Stimulated activated naive CD4-positive, alpha-beta T cell (primary cell): ENCODE measurements at regions not wholly inside any gene's neighbourhood (a gene's known extent, or its start where the extent isn't known, plus 50 kb on each side); places are given as distances from the start of the nearest gene placed in this dataset.

Experiments used
- DNase-seq, 6 experiments: peaks; one replicate each; lab custom pipeline; 2025; lab: John Stamatoyannopoulos, UW

- no peak for DNase-seq
Observed at GRCh38 chr5:97405941-97406340, 222.9 kb upstream of the RIOK2 start.

- no peak for DNase-seq
Observed at GRCh38 chr5:97406946-97407676, 224.1 kb upstream of the RIOK2 start.

GRCh38 chr5:97408331-97408730, 225.3 kb upstream of the RIOK2 start:
- DNase-seq = no peak

- DNase-seq = no peak
Observed at GRCh38 chr5:97412959-97413358, 229.9 kb upstream of the RIOK2 start.

- no peak for DNase-seq
Observed at GRCh38 chr5:97417986-97418385, 234.9 kb upstream of the RIOK2 start.

- no peak for DNase-seq
Observed at GRCh38 chr5:97418462-97418861, 235.4 kb upstream of the RIOK2 start.

- no peak for DNase-seq
Observed at GRCh38 chr5:97420646-97421045, 237.6 kb upstream of the RIOK2 start.

- no peak for DNase-seq
Observed at GRCh38 chr5:97422678-97423077, 239.6 kb upstream of the RIOK2 start.

- DNase-seq = no peak
Observed at GRCh38 chr5:97425511-97425910, 242.5 kb upstream of the RIOK2 start.

- no peak for DNase-seq
Observed at GRCh38 chr5:97427235-97427634, 244.2 kb upstream of the RIOK2 start.

GRCh38 chr5:97434021-97434420, 251.0 kb upstream of the RIOK2 start:
- DNase-seq = no peak

- no peak for DNase-seq
Observed at GRCh38 chr5:97436405-97436804, 253.4 kb upstream of the RIOK2 start.

GRCh38 chr5:97443740-97444139, 260.7 kb upstream of the RIOK2 start:
- DNase-seq = no peak

- DNase-seq = no peak
Observed at GRCh38 chr5:97449172-97449571, 266.1 kb upstream of the RIOK2 start.

GRCh38 chr5:97452646-97453045, 269.6 kb upstream of the RIOK2 start:
- DNase-seq = no peak

- DNase-seq = no peak
Observed at GRCh38 chr5:97453263-97453662, 270.2 kb upstream of the RIOK2 start.

- DNase-seq = no peak
Observed at GRCh38 chr5:97454015-97454414, 271.0 kb upstream of the RIOK2 start.

- no peak for DNase-seq
Observed at GRCh38 chr5:97455996-97456395, 272.9 kb upstream of the RIOK2 start.

GRCh38 chr5:97458851-97459250, 275.8 kb upstream of the RIOK2 start:
- no peak for DNase-seq

- DNase-seq = no peak
Observed at GRCh38 chr5:97471951-97472350, 288.9 kb upstream of the RIOK2 start.

GRCh38 chr5:97475847-97476246, 292.8 kb upstream of the RIOK2 start:
- DNase-seq = no peak

GRCh38 chr5:97476852-97477534, 293.9 kb upstream of the RIOK2 start:
- no peak for DNase-seq

GRCh38 chr5:97478483-97478882, 295.4 kb upstream of the RIOK2 start:
- no peak for DNase-seq

GRCh38 chr5:97480313-97480712, 297.3 kb upstream of the RIOK2 start:
- DNase-seq = no peak
